H54 (cell line): ENCODE measurements at regions not wholly inside any gene's neighbourhood (a gene's known extent, or its start where the extent isn't known, plus 50 kb on each side); places are given as distances from the start of the nearest gene placed in this dataset.
A peak's percentile ranks its signal among the peaks of the same experiment; 100 is the strongest.
"Not testable (repeated sequence)": the region's sequence is repeated elsewhere in the genome, so short reads cannot be mapped to it uniquely, and the experiment has no call there.

Source experiments
- DNase-seq: peaks from one replicate; pipeline ENCODE4 v3.0.0; 2011; ENCODE audit warnings: low spot score, mixed read lengths; ENCODE audit not compliant: insufficient read length
- FAIRE-seq: peaks from 3 replicates; lab custom pipeline; 2011; peaks lifted over from hg19 to GRCh38; lab: Jason Lieb, UNC
- POLR2A ChIP-seq: IDR thresholded peaks from 2 replicates; pipeline ENCODE4 v1.6.1; 2011; ENCODE audit warnings: low read depth, mild to moderate bottlenecking, low read length

DNA sequence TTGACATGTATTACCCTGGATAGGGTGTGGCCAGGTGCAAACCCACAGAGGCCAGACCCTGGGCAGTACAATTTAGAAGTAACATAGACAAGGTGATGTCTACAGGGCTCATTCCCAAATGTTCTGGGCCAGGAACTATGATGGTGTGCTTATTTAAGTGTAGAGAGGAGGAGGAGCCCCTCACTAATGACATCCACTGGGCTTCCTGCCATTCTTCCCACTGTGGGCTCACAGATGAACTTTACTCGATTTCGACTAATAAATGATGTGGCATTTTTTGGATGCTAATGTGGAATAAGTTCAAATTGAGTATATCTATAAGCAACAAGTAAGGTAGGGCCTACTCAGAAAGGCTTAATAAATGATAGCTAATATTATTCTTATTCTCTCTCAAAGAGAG lies 280.9 kb upstream of the BOD1L1 start:
- DNase-seq: no peak
- TF ChIP-seq POLR2A: no peak
- no peak for FAIRE-seq

DNA sequence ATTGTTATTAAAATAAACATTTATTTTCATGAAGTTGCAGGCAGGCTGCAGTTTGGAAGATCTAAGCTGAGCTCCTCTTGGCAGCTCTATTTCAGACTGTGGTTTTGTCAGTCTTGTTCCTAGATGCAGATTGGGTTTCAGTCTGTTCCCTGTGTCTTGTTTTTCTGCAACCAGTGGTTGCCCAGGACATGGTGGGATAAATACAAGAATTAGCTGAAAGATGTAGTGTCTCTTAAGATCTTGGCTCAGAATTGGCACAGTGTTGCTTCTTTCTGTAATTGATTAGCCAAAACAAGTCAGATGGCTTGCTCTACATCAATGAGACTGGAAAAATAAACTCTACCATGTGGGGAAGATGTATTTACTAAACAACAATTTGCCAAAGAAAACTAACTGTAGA lies 283.0 kb upstream of the BOD1L1 start:
- DNase-seq: no peak
- no peak for FAIRE-seq
- no peak for TF ChIP-seq POLR2A

DNA sequence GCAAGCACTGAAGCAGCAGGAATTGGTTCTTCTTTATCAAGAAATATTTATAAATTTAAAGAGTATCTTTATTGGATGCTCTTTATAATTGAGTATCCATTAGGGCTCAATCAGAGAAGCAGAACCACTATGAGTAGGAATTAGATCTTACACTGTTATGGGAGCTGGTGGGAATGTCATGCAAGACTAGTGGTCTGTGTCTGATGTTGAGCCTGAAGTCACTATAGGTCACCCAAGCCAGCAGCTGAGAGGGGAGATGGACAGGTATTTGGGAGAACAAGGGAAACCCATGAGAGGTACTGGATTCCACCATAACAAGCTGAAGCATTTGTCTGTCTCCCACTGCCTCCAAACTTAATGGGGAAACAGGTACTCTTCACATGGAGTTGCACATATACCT lies 283.7 kb upstream of the BOD1L1 start:
- DNase-seq: no peak
- no peak for TF ChIP-seq POLR2A
- FAIRE-seq: no peak

DNA sequence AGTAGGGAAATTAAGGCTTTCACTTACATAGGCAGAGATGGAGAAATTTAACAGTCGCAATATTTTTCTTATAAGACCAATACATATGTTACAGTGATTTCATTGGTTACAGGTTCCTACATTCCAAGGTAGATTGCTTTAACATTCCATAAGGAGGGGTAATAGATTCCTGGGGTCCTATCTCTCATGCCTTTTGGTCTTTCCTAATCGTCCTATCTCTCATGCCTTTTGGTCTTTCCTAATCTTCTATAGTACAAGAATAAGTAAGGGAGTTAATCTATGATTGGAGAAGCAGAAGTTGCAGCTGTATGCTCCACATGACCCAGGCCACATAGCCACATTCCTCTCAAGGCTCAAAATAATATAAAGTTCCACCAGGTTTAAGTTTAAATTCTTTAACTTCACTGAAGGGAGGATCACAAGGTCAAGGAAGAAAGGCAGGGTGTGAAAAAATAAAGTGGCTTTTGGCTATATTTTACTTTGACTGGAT lies 285.0 kb upstream of the BOD1L1 start:
- TF ChIP-seq POLR2A: no peak
- no peak for DNase-seq
- no peak for FAIRE-seq

DNA sequence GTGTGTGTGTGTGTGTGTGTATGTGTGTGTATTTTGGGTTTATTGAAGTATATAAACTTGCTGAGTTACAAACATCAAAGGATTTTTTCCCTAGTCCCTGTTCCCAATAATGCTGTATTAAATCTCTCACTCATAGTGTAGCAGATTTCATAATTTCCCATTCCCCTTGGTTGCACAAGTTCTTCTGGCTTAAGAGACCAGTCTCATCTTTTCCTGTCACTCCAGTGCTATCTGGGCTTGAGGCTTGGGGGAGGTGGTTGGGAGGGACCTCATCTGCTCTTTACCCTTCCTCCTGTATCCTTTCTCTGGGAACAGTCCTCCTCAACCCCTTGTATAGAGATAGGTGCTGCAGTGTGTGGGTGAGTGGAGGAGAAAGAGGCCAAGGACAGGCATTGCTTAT lies 285.4 kb upstream of the BOD1L1 start:
- DNase-seq: no peak
- FAIRE-seq: no peak
- TF ChIP-seq POLR2A: no peak

DNA sequence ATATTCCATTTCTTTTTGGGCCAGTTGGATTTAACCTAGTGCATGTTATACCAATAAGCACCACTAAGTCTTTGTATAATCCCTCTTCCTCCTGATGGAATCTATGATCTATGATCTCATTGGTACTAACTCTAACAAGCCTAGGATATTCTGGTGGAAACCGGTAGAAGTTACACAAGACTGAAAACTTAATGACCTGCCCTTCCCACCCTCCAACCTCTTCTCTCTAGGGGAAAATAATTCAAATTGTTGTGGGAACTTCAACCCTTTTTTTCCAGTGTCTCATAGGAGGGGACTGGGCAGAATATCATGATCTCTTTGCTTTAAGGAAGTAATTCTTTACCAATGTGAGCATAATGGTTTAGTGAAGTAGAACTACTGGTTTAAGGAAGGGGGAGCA lies 289.5 kb upstream of the BOD1L1 start:
- no peak for TF ChIP-seq POLR2A
- no peak for FAIRE-seq
- DNase-seq: no peak

DNA sequence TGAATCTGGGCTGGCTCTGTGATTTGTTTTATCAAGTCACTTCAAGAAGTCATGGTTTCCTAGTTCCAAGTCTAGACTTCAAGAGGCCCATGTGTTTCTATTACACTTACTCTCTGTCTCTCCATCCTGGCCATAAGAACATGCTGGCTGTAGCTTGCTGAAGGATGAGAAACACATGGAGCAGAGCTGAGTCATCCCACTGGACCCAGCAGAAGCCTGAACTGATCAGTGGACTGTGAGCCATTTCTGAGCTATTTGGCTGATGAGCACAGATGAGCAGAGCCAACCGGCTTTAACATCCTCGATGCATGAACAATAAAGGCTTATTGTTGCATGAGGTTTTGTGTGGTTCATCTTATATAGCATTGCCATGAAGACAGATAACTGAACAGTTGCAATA lies 290.6 kb upstream of the BOD1L1 start:
- peak; percentile 2 for DNase-seq
- no peak for FAIRE-seq
- no peak for TF ChIP-seq POLR2A

DNA sequence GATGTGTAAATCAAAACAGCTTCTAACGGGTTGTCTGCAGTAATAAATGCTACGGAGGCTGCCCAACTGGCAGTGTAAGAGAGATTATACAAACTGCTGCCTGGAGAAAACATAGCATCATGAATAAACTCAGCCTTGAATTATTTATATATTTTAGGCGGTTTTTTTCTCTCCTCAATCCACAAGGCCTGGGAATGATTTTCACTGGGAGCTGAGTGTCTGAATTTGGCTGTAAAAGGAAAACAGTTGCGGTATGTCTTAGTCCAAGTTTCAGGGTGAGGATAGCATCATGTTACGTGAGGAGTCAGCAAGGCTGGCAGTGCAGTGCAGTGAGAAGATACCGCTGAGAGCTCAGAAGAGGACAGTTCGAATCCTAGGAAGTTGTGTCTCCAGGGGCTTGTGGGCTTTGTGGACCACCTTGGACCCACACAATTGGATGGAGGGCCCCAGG lies 291.5 kb upstream of the BOD1L1 start:
- TF ChIP-seq POLR2A: no peak
- DNase-seq: no peak
- no peak for FAIRE-seq

DNA sequence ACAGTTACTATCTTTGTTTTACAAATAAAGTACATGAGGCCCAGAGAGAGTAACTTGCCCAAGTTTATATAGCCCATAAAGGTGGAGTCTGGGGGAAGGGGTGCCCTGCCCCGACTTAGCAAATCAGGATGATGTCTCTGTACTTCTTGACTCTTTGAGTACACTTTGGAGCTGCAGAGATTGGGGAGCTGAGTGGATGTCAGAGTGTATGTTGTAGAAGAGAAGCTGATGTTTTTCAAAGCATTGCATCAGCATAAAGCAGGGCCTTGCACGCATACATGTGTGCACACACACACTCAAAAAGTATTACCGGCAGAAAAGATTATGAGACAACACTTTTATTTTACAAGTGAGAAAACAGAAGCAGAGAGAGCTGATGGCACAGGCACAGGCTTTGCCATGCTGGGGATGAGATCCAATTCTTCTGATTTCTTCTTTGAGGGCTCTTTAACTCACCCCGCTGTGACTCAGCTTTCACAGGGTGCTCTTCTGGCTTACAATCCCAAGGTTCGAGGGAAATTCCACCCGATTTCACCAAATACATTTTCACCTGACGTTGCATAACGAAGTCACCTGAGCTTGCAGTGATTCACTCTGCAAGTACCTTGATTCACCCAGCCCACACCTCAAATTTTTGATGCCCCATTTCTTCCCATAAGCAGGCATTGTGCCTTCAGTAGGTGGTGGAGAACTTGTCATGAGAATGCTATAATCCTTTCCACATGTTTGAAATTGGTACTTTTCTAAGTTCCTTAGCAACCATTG lies 292.8 kb upstream of the BOD1L1 start:
- FAIRE-seq: no peak
- no peak for DNase-seq
- TF ChIP-seq POLR2A: no peak

DNA sequence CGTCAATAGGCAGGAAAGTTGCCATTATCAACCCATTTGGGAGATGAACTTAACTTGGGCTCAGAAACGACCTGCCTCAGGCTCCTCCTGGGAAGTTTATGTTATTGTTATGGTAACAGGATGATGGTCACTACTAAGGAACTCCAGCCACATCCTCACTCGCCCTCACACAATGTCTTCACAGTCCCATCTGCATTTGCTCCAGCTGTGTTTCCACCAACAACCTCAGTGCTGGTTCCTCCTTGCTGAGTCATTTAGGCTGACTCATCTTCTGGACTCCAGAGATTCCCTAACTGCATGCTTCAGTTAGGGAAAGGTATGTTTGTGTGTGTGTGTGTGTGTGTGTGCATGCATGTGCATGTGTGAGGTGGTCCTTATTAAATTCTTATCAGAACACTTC lies 293.4 kb upstream of the BOD1L1 start:
- peak; percentile 94 for FAIRE-seq

DNA sequence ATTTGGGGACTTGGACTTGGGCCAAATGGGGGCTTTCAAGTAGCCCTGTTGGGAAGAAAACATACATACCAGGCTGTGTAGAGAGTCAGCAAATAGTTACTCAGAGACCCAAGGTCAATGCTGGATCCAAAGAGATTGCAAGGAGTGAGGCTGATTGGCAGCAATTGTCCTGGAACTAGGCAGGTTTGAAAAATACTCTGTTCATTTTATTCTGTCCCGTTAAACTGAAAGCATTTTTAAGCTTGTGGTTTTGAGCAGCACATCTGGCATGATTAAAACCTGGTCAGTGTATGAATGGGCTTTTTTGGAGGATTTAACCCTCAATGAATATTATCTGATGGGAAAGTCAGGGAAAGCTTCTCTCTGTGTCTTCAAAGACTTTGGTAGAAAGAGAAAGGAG lies 294.3 kb upstream of the BOD1L1 start:
- FAIRE-seq (no peak), DNase-seq (no peak)
- no peak for TF ChIP-seq POLR2A

More for the DNA sequence above, 293.4 kb upstream of the BOD1L1 start:
- TF ChIP-seq POLR2A: no peak
- DNase-seq: peak; percentile 51

DNA sequence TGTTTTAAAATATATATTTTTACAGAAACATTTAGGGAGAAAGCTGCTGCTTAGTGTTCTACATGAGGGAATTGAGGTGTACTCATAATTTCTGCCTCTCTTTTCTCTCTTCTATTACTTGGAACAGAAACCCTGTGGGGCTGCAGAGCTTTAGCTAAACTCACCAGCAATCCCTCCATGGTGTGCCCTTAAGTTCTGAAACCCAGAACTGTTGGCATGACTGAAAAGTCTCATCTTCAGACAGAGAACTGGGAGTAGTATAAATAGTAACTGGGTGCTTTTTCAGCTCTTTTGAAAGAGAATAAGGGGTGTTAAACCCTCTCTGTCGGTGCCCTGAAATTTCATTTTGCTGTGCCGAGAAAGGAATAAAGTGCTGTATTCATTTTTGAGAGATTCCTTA lies 294.9 kb upstream of the BOD1L1 start:
- FAIRE-seq (no peak), DNase-seq (no peak)
- no peak for TF ChIP-seq POLR2A

DNA sequence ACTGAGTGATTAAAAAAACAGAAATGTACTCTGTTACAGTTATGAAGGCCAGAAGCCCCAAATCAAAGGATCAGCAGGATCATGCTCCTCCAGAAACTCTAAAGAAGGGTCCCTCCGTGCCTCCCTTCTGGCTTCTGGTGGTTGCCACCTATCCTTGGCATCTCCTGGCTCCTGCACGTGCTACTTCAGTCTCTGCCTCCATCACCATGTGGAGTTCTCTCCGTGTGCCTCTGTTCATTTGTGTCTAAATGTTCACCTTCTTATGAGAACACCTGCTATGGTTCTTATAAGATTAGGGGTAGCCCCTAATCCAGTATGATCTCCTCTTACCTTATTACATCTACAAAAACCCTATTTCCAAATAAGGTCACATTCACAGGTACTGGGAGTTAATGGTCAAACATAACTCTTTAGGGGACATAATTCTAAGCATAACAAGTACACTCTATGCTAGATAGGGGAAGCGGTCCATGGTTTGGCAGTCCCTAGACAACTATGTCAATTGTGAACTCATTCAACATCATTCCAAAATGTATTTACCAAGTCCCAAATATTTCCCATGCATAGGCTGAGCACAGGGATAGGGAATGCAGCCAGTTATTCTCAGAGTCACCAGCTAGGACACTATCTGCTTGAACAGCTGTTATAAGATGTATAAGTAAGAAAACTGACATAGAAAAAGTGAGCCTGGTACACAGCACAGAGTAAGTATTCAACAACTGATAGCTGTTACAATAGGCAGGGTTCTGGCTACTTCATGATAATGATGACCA lies 295.5 kb upstream of the BOD1L1 start:
- no peak for FAIRE-seq
- TF ChIP-seq POLR2A: no peak
- DNase-seq: no peak

DNA sequence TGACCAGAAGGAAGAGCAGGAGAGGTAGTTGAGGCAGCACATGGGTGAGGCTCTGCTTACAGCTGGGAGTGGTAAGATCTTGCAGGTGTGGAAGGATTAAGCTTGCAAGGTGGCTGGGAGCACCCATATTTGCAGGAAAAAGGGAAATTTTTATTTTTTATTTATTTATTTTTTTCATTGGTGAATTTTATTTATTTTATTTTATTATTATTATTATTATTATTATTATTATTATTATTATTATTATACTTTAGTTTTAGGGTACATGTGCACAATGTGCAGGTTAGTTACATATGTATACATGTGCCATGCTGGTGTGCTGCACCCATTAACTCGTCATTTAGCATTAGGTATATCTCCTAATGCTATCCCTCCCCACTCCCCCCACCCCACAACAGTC lies 297.4 kb upstream of the BOD1L1 start:
- not testable (repeated sequence) for FAIRE-seq, DNase-seq
